GM13977 (cell line): ENCODE measurements at regions not wholly inside any gene's neighbourhood (a gene's known extent, or its start where the extent isn't known, plus 50 kb on each side); places are given as distances from the start of the nearest gene placed in this dataset.
"Not testable (repeated sequence)": the region's sequence is repeated elsewhere in the genome, so short reads cannot be mapped to it uniquely, and the experiment has no call there.

Experiments used
- DNase-seq: peaks from one replicate; pipeline ENCODE4 v3.0.0; 2012; ENCODE audit warnings: low spot score
- in situ Hi-C: fragments of 300-500 bp; cut with MboI; formaldehyde crosslinking; loops from one replicate; pipeline ENCODE4 v1.12.0; 2022; ENCODE audit warnings: low sequenced_read_pairs, low pct_unique_long_range_greater_than_20kb, mixed read lengths, inconsistent platforms; ENCODE audit not compliant: unreplicated experiment
- TF ChIP-seq, protein P1 (sequence below): IDR thresholded peaks from 2 replicates; pipeline ENCODE4 v1.5.1; 2012; ENCODE audit warnings: mild to moderate bottlenecking, control low read depth; ENCODE audit not compliant: insufficient read depth; ENCODE audit errors: extremely low read depth, missing control alignments

DNA sequence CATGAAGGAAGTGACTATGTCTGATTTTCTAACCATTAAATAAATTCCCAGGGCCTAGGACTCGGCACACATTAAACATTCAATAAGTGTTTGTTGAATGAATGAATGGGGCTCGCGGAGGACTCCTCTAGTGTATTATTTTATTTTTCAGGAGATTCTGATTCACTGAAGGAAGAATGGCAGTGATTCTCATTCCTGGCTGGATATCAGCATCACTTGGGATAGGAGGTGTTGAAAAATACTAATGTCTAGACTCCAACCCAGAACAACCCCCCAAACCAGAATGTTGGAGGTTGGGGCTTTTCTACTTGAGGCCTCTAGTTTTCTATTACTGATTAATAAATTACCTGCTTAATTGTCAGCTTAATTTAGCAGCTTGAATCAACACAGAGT, 195.4 kb downstream of the BTBD3 start:
- TF ChIP-seq, protein P1, sequence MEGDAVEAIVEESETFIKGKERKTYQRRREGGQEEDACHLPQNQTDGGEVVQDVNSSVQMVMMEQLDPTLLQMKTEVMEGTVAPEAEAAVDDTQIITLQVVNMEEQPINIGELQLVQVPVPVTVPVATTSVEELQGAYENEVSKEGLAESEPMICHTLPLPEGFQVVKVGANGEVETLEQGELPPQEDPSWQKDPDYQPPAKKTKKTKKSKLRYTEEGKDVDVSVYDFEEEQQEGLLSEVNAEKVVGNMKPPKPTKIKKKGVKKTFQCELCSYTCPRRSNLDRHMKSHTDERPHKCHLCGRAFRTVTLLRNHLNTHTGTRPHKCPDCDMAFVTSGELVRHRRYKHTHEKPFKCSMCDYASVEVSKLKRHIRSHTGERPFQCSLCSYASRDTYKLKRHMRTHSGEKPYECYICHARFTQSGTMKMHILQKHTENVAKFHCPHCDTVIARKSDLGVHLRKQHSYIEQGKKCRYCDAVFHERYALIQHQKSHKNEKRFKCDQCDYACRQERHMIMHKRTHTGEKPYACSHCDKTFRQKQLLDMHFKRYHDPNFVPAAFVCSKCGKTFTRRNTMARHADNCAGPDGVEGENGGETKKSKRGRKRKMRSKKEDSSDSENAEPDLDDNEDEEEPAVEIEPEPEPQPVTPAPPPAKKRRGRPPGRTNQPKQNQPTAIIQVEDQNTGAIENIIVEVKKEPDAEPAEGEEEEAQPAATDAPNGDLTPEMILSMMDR: no peak
- DNase-seq: no peak
- in situ Hi-C loops: no loop called here

DNA sequence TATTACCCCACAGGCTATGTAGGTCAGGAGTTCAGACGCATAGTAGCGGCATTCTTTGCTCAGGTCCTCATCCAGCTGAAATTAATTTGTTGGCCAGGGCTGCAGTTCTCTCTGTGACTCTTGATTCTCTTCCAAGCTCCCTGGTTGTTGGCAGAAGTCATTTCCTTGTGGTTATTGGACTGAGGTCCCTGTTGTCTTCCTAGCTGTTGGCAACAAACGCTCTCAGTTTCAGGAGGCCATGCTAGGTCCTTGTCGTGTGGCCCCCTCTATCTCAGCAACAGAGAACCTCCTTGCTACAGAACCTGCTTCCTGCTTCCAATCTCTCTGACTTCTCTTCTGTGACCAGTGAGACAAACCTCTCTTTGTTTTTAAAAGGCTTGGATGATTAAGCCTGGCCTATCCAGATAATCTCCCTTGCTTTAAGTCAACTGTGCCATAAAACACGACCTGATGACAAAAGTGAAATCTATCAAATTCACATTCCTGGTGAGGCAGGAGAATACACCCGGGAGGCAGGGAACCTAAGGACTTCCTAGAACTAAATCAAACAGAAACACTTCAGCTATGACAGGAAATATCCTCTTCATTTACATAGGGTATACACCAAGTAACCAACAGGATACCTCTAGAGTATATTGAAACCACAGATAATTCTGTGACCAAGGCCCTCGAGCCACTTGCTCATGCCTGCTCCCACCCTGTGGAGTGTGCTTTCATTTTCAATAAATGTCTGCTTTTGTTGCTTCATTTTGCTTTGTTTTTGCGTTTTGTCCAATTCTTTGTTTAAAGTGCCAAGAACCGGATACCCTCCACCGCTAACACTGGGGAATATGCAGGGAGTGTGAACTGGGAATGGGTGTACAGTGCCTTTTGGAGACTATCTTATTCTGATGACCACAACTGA, 196.0 kb downstream of the BTBD3 start:
- no peak for DNase-seq

DNA sequence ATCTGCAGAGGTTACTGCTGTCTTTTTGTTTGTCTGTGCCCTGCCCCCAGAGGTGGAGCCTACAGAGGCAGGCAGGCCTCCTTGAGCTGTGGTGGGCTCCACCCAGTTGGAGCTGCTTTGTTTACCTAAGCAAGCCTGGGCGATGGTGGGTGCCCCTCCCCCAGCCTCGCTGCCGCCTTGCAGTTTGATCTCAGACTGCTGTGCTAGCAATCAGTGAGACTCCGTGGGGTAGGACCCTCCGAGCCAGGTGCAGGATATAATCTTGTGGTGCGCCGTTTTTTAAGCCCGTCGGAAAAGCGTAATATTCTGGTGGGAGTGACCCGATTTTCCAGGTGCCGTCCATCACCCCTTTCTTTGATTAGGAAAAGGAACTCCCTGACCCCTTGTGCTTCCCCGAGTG, 211.4 kb downstream of the BTBD3 start:
- DNase-seq, in situ Hi-C loops: not testable (repeated sequence)

More for the DNA sequence above, 196.0 kb downstream of the BTBD3 start:
- in situ Hi-C loops: no loop called here
- TF ChIP-seq, protein P1: no peak

DNA sequence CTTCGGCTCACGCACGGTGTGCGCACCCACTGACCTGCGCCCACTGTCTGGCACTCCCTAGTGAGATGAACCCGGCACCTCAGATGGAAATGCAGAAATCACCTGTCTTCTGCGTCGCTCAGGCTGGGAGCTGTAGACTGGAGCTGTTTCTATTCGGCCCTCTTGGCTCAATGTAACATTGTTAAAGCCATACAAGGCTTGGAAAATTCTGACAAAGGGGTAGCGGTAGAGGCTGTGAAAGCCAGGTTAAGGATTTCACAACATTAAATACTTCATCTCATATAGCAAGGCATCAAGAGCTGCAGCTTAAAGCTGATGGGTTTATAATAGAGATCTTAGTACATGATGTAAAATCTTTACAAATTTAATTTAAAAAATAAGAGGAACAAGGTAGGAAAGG, 211.8 kb downstream of the BTBD3 start:
- in situ Hi-C loops, DNase-seq: not testable (repeated sequence)

DNA sequence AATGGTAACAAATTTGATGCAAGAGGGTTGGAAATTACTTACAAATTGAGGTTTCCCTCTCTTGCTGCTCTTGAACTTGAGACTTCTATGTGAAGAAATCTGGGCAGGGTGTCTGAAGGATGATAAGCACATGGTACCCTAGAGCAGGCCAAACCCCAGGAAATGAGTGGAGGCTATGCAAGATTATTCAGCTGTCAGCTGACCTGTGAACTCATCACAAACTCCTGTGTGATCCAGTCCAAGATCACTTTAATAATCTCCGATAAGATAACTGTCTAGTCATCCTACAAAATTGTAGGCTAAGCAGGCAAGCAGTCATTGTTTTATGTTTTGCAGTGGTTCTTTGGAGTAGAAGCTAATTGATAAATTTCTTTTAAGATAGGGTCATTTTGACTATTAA, 213.1 kb downstream of the BTBD3 start:
- TF ChIP-seq, protein P1: no peak
- DNase-seq: no peak
- in situ Hi-C loops: no loop called here

DNA sequence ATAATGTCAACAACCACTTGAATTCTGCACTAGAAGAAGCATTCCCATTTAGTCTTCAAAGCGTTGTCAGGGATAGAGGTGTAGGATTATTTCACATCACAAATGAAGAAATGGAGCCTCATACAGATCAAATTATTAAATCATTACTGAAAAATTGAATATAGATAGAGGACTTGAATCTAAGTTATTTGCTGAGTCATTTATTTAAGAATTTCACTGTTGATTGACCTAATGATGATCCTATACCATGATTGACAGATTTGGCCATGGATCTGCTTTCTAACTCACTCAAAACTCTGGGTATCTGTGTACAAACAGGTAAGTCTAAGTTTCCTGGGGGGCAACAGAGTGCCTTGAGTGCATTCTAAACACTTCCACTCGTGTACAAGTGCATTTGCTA, 215.9 kb downstream of the BTBD3 start:
- in situ Hi-C loops: no loop called here
- DNase-seq: no peak

DNA sequence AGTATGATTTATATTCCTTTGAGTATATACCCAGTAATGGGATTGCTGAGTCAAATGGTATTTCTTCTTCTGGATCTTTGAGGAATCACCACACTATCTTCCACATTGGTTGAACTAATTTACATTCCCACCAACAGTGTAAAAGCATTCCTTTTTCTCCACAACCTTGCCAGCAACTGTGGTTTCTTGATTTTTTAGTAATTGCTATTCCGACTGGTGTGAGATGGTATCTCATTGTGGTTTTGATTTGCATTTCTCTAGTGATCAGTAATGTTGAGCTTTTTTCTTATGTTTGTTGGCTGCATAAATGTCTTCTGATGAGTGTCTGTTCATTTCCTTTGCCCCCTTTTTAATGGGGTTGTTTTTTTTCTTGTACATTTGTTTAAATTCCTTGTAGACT, 228.3 kb downstream of the BTBD3 start:
- DNase-seq: not testable (repeated sequence)

More for the DNA sequence above, 215.9 kb downstream of the BTBD3 start:
- TF ChIP-seq, protein P1: no peak

DNA sequence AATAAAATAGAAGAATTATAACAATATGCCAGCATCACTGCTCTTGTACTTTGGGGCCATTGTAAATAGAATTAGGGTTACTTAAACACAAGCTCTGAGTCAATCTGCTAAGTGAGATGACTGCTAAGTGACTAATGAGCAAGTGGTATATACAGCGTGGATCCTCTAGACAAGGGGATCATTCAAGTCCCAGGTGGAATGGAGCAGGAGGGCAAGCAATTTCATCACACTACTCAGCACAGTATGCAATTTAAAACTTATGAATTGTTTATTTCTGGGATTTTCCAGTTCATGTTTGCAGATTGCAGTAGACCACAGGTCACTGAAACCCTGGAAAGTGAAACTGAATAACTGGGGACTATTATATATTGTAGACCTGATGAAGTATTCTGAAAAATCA, 235.3 kb downstream of the BTBD3 start:
- in situ Hi-C loops: no loop called here
- TF ChIP-seq, protein P1: no peak
- DNase-seq: no peak

More for the DNA sequence above, 228.3 kb downstream of the BTBD3 start:
- in situ Hi-C loops: not testable (repeated sequence)
